Heart right ventricle (tissue), 16 donors: ENCODE measurements at regions not wholly inside any gene's neighbourhood (a gene's known extent, or its start where the extent isn't known, plus 50 kb on each side); places are given as distances from the start of the nearest gene placed in this dataset.

Experiments used
- ATAC-seq, 8 donors: fragments of 200-7000 bp; cut with Tn5 transposase; one replicate each; pipeline ENCODE4 v1.9.1; 2020; ENCODE audit warnings: mild to moderate bottlenecking in 8 of 8, moderate library complexity in 8 of 8, moderate number of reproducible peaks in 1 of 8
- DNase-seq, 2 donors: peaks; one replicate each; pipeline ENCODE4 v3.0.0-alpha.2; 2020
- H3K27ac ChIP-seq, 10 donors: fragments of 200-600 bp; sonication (generic) in 2 of 10; one replicate each; pipeline versions ENCODE4 v1.5.0 to v1.8.0; 2020 to 2022; ENCODE audit warnings: mild to moderate bottlenecking in 3 of 10
- H3K27me3 ChIP-seq, 7 donors: fragments of 200-600 bp; one replicate each; pipeline ENCODE4 v1.8.0; 2021 to 2022; ENCODE audit warnings: mild to moderate bottlenecking in 2 of 7
- H3K36me3 ChIP-seq, 9 donors: fragments of 200-600 bp; sonication (generic) in 1 of 9; one replicate each; pipeline versions ENCODE4 v1.5.0 to v1.8.0; 2020 to 2022; ENCODE audit warnings: mild to moderate bottlenecking in 2 of 9
- H3K4me1 ChIP-seq, 9 donors: fragments of 200-600 bp; sonication (generic) in 1 of 9; one replicate each; pipeline versions ENCODE4 v1.5.0 to v1.8.0; 2020 to 2022; ENCODE audit warnings: mild to moderate bottlenecking in 4 of 9
- H3K4me3 ChIP-seq, 10 donors: fragments of 200-600 bp; sonication (generic) in 2 of 10; one replicate each; pipeline versions ENCODE4 v1.5.0 to v1.8.0; 2020 to 2022; ENCODE audit warnings: mild to moderate bottlenecking in 7 of 10, moderate library complexity in 2 of 10
- H3K9me3 ChIP-seq, 11 donors: fragments of 200-600 bp in 10 of 11; sonication (generic) in 2 of 11; one replicate each; pipeline versions ENCODE4 v1.5.0 to v1.8.0; 2013 to 2022; ENCODE audit warnings: mild to moderate bottlenecking in 2 of 11, control low read depth in 1 of 11, moderate library complexity in 1 of 11
- CTCF ChIP-seq, 9 donors: fragments of 200-600 bp; sonication (generic) in 2 of 9; IDR thresholded peaks; one replicate each; pipeline versions ENCODE4 v1.5.0 to v1.8.0; 2021 to 2022; ENCODE audit warnings: antibody characterized with exemption in 9 of 9, mild to moderate bottlenecking in 5 of 9, moderate library complexity in 1 of 9
- WGBS, 2 donors: extraction: QIAGEN DNeasy Blood & Tissue Kit; methylation state at CpG; one replicate each; pipeline ENCODE4 v1.1.7; 2013; ENCODE audit warnings: inconsistent platforms in 1 of 2; 5-methylcytosine and 5-hydroxymethylcytosine counted together
- intact Hi-C, 10 donors: fragments of 100-400 bp; cut with DNase I; formaldehyde crosslinking; loops; one replicate each; pipeline versions ENCODE4 v1.11.1 to v1.14.2; 2022
- donor health status: Arrhythmogenic right ventricular cardiomyopathy.
- donor health status: ischemic (EF 13 %, LVEDD 7.1; RV severe dilation, severe dysfunction).
- donor health status: healthy with polysubstance abuse.
- donor health status: DM: no; HTN: yes; CAD: no.
- donor health status: DM: no; HTN: no; CAD: no.
- donor health status: ischemic (EF 25% LVEDD 6.9; RV normal size, moderate dysfunction).
- donor health status: ischemic (EF 25% LVEDD 5.7; RV mildly dilated, moderate dysfunction).
- donor health status: healthy.
- donor health status: DM: yes; HTN: yes; CAD: no.
- donor health status: Ischemic cardiomyopathy.
- donor health status: ischemic (EF 35%, LVEDD 5.7; RV mildly dilated, moderate dysfunction).
- donor health status: nonischemic (EF 11% LVEDD 7.7; RV severe dilation, severe dysfunction).
- donor health status: DM: yes; HTN: yes; CAD: no.
- donor health status: PGD.
- donor health status: ischemic (EF 29% LVEDD 5.4; RV normal size, mild dysfunction).
- donor health status: nonischemic (EF 23%, LVEDD 6.1; RV moderate dilation, normal function).

DNA sequence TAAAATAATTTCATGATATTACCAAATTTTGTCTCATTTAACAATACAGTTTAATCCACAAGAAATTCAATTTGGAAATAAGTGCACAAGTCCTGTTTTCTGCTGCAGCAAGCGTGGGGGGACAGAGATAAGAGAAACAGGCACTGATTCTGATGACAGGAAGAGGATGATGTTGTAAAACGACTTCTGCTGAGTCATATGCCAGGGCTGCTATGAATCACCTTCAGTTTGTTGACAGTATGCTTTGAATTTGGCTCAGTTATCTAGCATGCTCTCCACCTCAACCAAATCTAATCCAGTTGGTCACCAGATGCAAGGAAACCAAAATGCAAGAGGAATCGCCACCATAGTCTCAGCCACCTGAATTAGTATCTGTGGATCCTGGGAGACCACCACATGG lies 244.1 kb upstream of the MON1B start:
- no peak for TF ChIP-seq CTCF (IDR thresholded peaks at IDR 0.05)
- intact Hi-C loops, result loop anchor here in 1 of 10 donors (10.0 kb wide), 1 partner anchor 1262 kb away; no protein-coding TSS in a partner anchor
- no peaks in the 10 kb centered on the region for H3K27me3 ChIP-seq
- peaks cover 0 to 8% (median 0%) of the 10 kb centered on the region in 11 donors for H3K9me3 ChIP-seq
- H3K4me3 ChIP-seq, result no peak overlapping the region
- 22 to 24% methylated on average over 3 of the region's 3 CpGs for whole genome bisulfite sequencing, 2 donors
- ATAC-seq, result peak in 3 of 8 donors; percentile 61 to 86 (median 76)
- peaks cover 0 to 16% (median 0%) of the 10 kb centered on the region in 9 donors for H3K4me1 ChIP-seq
- no peak for DNase-seq
- no peaks in the 10 kb centered on the region for H3K36me3 ChIP-seq
- H3K27ac ChIP-seq, result no peak overlapping the region

- intact Hi-C loops, result loop anchor here in 1 of 10 donors (10.0 kb wide), 1 partner anchor 1263 kb away; no protein-coding TSS in a partner anchor
- Histone ChIP-seq H3K27ac (no peak overlapping the region), H3K4me1 (peaks cover 0 to 16% (median 0%) of the 10 kb centered on the region in 9 donors), H3K9me3 (peaks cover 0 to 13% (median 0%) of the 10 kb centered on the region in 11 donors), H3K36me3 (no peaks in the 10 kb centered on the region), H3K4me3 (no peak overlapping the region), H3K27me3 (no peaks in the 10 kb centered on the region)
- WGBS, 2 donors, result 46 to 50% methylated on average over 4 of the region's 4 CpGs
- no peak for DNase-seq
- TF ChIP-seq CTCF (IDR thresholded peaks at IDR 0.05), result no peak
- ATAC-seq, result no peak
Measured at GRCh38 chr16:76947749-76948148, 243.2 kb upstream of the MON1B start.

GRCh38 chr16:76955629-76956028 lies 235.4 kb upstream of the MON1B start:
- H3K27ac ChIP-seq, result no peak overlapping the region
- ATAC-seq, result no peak
- no peak for DNase-seq
- intact Hi-C loops, result no loop called here
- WGBS, 2 donors, result 93 to 94% methylated on average over 5 of the region's 5 CpGs
- H3K36me3 ChIP-seq, result no peaks in the 10 kb centered on the region
- no peaks in the 10 kb centered on the region for H3K27me3 ChIP-seq
- H3K4me3 ChIP-seq, result no peak overlapping the region
- H3K4me1 ChIP-seq, result no peaks in the 10 kb centered on the region
- peaks cover 0 to 12% (median 0%) of the 10 kb centered on the region in 11 donors for H3K9me3 ChIP-seq
- no peak for TF ChIP-seq CTCF (IDR thresholded peaks at IDR 0.05)

- DNase-seq (no peak), ATAC-seq (no peak)
- no peak overlapping the region for H3K4me3 ChIP-seq
- intact Hi-C loops, result no loop called here
- H3K36me3 ChIP-seq, result no peaks in the 10 kb centered on the region
- no peak for TF ChIP-seq CTCF (IDR thresholded peaks at IDR 0.05)
- no peak overlapping the region for H3K27ac ChIP-seq
- no peaks in the 10 kb centered on the region for H3K27me3 ChIP-seq
- H3K9me3 ChIP-seq, result peaks cover 0 to 7% (median 0%) of the 10 kb centered on the region in 11 donors
- WGBS, 2 donors, result 49 to 51% methylated on average over 6 of the region's 6 CpGs
- no peaks in the 10 kb centered on the region for H3K4me1 ChIP-seq
Measured at GRCh38 chr16:76956394-76956793, 234.6 kb upstream of the MON1B start.
